Upper lobe of right lung (tissue), 1 donor: ENCODE measurements at regions not wholly inside any gene's neighbourhood (a gene's known extent, or its start where the extent isn't known, plus 50 kb on each side); places are given as distances from the start of the nearest gene placed in this dataset.
"Not testable (repeated sequence)": the region's sequence is repeated elsewhere in the genome, so short reads cannot be mapped to it uniquely, and the experiment has no call there.

Source experiments
- ATAC-seq: fragments of 200-7000 bp; cut with Tn5 transposase; one replicate; pipeline ENCODE4 v1.9.1; 2020; ENCODE audit warnings: mild to moderate bottlenecking, moderate library complexity
- DNase-seq: peaks from one replicate; pipeline ENCODE4 v3.0.0-alpha.2; 2020
- H3K27ac ChIP-seq: fragments of 200-600 bp; one replicate; pipeline ENCODE4 v1.8.0; 2022
- H3K27me3 ChIP-seq: fragments of 200-600 bp; one replicate; pipeline ENCODE4 v1.8.0; 2022; ENCODE audit warnings: mild to moderate bottlenecking
- H3K36me3 ChIP-seq: fragments of 200-600 bp; one replicate; pipeline ENCODE4 v1.8.0; 2022
- H3K4me1 ChIP-seq: fragments of 200-600 bp; one replicate; pipeline ENCODE4 v1.8.0; 2022
- H3K4me3 ChIP-seq: fragments of 200-600 bp; one replicate; pipeline ENCODE4 v1.8.0; 2022; ENCODE audit warnings: mild to moderate bottlenecking
- H3K9me3 ChIP-seq: fragments of 200-600 bp; one replicate; pipeline ENCODE4 v1.8.0; 2022
- intact Hi-C: fragments of 100-400 bp; cut with DNase I; formaldehyde crosslinking; loops from one replicate; pipeline ENCODE4 v1.11.0; 2022
- TF ChIP-seq, protein P1 (sequence below): fragments of 200-600 bp; IDR thresholded peaks from one replicate; pipeline ENCODE4 v1.8.0; 2022; ENCODE audit warnings: antibody characterized with exemption
- donor health status: DM: no; HTN: yes; CAD: no; lungs with severe emphysema.

DNA sequence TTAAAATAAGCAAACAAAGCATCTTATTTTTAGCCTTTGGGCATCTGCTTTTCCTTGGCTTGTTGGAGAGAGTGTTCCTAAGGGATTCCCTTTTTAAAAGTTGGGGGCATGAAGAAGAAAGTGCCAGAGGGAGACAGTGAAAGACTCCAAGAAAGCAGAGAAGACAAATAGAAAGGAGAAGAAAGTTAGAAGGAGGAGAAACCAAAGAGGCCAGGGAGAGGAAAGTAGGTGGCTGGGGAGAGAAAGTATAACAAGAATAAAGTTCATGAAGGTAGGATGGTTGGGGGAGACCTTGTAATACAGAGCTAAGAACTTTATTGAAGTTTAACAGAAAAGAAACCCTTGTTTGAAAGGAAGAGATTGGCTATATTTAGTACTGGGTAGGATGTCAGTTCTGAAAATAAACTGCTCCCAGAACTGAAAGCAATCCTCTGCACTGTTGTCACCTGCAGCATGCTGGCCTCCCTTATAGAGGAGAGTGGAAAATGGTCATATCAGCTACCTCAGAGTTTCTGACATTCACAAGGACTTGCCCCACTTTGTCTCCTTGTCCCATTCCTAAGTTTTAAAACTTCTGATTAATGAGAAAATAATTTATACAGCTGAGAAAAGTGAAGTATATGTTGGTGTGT, 125.3 kb upstream of the VAMP7 start:
- TF ChIP-seq, protein P1, sequence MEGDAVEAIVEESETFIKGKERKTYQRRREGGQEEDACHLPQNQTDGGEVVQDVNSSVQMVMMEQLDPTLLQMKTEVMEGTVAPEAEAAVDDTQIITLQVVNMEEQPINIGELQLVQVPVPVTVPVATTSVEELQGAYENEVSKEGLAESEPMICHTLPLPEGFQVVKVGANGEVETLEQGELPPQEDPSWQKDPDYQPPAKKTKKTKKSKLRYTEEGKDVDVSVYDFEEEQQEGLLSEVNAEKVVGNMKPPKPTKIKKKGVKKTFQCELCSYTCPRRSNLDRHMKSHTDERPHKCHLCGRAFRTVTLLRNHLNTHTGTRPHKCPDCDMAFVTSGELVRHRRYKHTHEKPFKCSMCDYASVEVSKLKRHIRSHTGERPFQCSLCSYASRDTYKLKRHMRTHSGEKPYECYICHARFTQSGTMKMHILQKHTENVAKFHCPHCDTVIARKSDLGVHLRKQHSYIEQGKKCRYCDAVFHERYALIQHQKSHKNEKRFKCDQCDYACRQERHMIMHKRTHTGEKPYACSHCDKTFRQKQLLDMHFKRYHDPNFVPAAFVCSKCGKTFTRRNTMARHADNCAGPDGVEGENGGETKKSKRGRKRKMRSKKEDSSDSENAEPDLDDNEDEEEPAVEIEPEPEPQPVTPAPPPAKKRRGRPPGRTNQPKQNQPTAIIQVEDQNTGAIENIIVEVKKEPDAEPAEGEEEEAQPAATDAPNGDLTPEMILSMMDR = no peak
- Histone ChIP-seq H3K4me1 (no peaks in the 10 kb centered on the region), H3K27me3 (no peaks in the 10 kb centered on the region), H3K36me3 (no peaks in the 10 kb centered on the region), H3K27ac (no peak overlapping the region), H3K4me3 (no peak overlapping the region), H3K9me3 (no peaks in the 10 kb centered on the region)
- ATAC-seq = no peak
- no peak for DNase-seq
- intact Hi-C loops = no loop called here

DNA sequence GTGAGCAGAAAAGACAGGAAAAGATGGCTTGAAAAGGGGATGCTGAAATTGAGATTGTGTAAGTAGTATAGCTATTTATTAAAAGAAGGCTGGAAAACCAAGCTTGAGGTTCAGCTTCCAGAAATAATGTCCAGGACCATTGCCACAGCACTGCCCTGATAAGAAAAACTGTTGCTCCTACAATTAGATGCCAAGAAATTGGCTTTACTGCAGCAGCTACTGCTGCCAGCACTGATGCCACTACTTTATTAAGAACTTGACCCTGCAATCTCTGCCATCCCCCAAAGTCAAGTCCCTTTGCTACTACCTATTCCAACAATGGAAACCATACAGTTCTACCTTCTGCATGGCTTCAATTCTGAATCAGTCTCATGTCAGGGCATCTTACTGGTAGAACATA, 130.0 kb upstream of the VAMP7 start:
- TF ChIP-seq, protein P1 = no peak
- DNase-seq (no peak), ATAC-seq (no peak)
- Histone ChIP-seq H3K4me3 (no peak overlapping the region), H3K9me3 (no peaks in the 10 kb centered on the region), H3K27me3 (no peaks in the 10 kb centered on the region), H3K4me1 (no peaks in the 10 kb centered on the region), H3K36me3 (no peaks in the 10 kb centered on the region), H3K27ac (no peak overlapping the region)
- intact Hi-C loops = no loop called here

DNA sequence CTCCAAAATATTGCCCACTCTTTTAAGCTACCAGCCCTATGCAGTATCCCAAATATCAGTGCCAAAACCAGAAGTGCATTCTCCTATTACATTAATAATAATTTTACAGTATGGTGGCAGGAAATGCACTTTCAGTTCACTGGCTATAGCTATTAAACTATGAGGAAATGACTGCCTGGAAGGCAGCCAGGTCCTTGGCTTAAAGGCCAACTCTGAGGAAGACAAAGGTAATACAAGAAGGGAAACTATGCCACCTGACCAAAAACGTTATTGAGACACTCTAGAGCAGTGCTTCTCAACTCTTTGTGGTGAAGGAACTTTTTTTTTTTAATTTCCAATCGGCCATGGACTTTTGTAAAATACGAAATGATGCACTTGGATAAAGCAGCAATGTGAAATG, 133.6 kb upstream of the VAMP7 start:
- no peak overlapping the region for H3K4me3 ChIP-seq
- intact Hi-C loops = no loop called here
- peaks cover 4% of the 10 kb centered on the region for H3K4me1 ChIP-seq
- H3K36me3 ChIP-seq = no peaks in the 10 kb centered on the region
- DNase-seq (no peak), ATAC-seq (no peak)
- H3K9me3 ChIP-seq = no peaks in the 10 kb centered on the region
- TF ChIP-seq, protein P1 = no peak
- no peak overlapping the region for H3K27ac ChIP-seq
- no peaks in the 10 kb centered on the region for H3K27me3 ChIP-seq

DNA sequence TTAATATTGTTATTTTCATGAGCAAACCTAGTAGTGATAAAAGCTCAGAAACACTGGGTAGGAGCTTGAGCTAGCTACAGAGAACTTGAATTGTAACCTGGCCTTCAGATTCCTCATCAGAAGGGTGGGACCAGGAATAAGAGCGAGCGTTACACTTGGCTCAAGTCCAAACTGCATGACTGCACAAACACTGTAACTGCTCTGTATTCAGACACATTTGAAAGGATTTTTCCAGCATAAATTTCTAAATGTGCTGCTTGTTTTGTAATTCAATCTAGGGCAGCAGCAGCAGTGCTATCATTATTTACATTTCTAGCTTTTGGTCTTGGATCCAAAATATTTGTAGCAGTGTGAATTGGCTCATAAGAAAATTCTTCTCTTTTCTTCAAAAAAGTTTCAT, 133.0 kb upstream of the TMLHE start:
- no peak overlapping the region for H3K27ac ChIP-seq
- no peak for DNase-seq
- H3K36me3 ChIP-seq = no peaks in the 10 kb centered on the region
- no peaks in the 10 kb centered on the region for H3K9me3 ChIP-seq
- H3K4me3 ChIP-seq = no peak overlapping the region
- no peak for ATAC-seq
- intact Hi-C loops = no loop called here
- peaks cover 4% of the 10 kb centered on the region for H3K4me1 ChIP-seq
- no peaks in the 10 kb centered on the region for H3K27me3 ChIP-seq
- TF ChIP-seq, protein P1 = no peak

DNA sequence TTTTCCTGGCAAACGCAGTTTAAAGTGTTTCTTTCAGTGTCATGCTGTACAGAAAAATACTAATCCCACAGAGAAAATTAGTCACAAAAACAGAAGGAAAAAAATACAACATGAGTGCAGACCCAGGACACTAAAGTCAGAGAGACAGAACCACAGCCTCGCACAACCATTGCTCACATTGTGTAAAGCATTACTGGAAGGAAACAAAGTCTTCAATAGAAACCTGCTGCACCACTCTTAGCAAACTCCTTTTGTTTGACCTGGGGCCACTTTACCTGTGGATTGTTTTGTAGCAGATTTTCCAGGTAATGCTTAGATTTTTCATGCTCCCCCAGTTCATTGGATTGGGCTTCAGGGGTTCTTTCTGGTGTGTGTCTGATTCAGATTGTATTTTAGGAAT, 131.8 kb upstream of the TMLHE start:
- TF ChIP-seq, protein P1 = no peak
- H3K27me3 ChIP-seq = no peaks in the 10 kb centered on the region
- H3K36me3 ChIP-seq = no peaks in the 10 kb centered on the region
- H3K27ac ChIP-seq = no peak overlapping the region
- no peak overlapping the region for H3K4me3 ChIP-seq
- no peaks in the 10 kb centered on the region for H3K9me3 ChIP-seq
- ATAC-seq = no peak
- no peak for DNase-seq
- intact Hi-C loops = no loop called here
- peaks cover 4% of the 10 kb centered on the region for H3K4me1 ChIP-seq

DNA sequence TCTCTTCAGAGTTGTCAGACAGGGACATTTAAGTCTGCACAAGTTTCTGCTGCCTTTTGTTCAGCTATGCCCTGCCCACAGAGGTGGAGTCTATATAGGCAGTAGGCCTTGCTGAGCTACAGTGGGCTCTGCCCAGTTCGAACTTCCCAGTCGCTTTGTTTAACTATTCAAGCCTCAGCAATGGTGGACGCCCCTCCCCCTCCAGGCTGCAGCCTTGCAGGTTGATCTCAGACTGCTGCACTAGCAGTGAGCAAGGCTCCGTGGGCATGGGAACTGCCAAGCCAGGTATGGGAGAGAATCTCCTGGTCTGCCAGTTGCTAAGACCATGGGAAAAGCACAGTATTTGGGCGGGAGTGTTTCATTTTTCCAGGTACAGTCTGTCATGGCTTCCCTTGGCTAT, 115.6 kb upstream of the TMLHE start:
- H3K4me3 ChIP-seq, H3K4me1 ChIP-seq, H3K27ac ChIP-seq, H3K9me3 ChIP-seq, intact Hi-C loops, H3K36me3 ChIP-seq, DNase-seq, H3K27me3 ChIP-seq, ATAC-seq: not testable (repeated sequence)
